ENCODE measurements at regions not wholly inside any gene's neighbourhood (a gene's known extent, or its start where the extent isn't known, plus 50 kb on each side); places are given as distances from the start of the nearest gene placed in this dataset.

DNA sequence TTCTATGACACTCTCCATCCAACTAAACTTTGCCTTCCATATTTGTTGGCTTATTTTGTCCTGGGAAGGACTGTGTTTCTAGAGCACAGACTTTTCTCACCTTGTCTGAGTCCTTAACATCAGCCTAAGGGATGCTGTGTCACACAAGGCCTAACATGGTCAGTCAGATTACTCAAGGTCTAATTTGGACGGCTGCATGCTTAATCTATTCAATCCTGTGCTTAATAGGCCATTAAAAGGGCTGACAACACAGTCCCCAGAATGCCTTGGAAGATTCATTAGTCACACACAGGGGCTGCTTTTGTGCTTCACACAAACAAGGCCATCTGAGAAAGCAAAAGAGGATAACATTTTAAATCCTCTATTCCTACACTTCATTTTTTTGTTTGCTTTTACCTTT is 84.0 kb downstream of the DYNAP start:
- H4K20me1 ChIP-seq (ENCODE audit: insufficient read depth, low read length), result no peaks in the 10 kb centered on the region
- intact Hi-C loops (cut with micrococcal nuclease), result loop anchor here (5.0 kb wide), 1 partner anchor 152 kb away; the partner anchor contains the start of gene RAB27B
- H4K91ac ChIP-seq (ENCODE audit: insufficient read depth, low read depth, low read length), result no peak overlapping the region
- no peak for DNase-seq
- H4K8ac ChIP-seq (ENCODE audit: low read depth in 2 of 2, low read length in 2 of 2), result no peak overlapping the region
- no peak overlapping the region for H2BK120ac ChIP-seq (ENCODE audit: low read depth, low read length)
- TF ChIP-seq RFX5 (IDR thresholded peaks at IDR 0.05; ENCODE audit: low read depth, low read length), result no peak
- no peak for TF ChIP-seq CEBPB (IDR thresholded peaks at IDR 0.05; ENCODE audit: low read depth, low read length)
- TF ChIP-seq POLR2A (IDR thresholded peaks at IDR 0.05; ENCODE audit: low read depth, low read length), result no peak
- TF ChIP-seq, protein P1, sequence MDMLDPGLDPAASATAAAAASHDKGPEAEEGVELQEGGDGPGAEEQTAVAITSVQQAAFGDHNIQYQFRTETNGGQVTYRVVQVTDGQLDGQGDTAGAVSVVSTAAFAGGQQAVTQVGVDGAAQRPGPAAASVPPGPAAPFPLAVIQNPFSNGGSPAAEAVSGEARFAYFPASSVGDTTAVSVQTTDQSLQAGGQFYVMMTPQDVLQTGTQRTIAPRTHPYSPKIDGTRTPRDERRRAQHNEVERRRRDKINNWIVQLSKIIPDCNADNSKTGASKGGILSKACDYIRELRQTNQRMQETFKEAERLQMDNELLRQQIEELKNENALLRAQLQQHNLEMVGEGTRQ (IDR thresholded peaks at IDR 0.05; ENCODE audit: low read depth, low read length), result no peak
- TF ChIP-seq, protein P2, sequence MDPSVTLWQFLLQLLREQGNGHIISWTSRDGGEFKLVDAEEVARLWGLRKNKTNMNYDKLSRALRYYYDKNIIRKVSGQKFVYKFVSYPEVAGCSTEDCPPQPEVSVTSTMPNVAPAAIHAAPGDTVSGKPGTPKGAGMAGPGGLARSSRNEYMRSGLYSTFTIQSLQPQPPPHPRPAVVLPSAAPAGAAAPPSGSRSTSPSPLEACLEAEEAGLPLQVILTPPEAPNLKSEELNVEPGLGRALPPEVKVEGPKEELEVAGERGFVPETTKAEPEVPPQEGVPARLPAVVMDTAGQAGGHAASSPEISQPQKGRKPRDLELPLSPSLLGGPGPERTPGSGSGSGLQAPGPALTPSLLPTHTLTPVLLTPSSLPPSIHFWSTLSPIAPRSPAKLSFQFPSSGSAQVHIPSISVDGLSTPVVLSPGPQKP (IDR thresholded peaks at IDR 0.05; ENCODE audit: borderline replicate concordance, low read depth, low read length), result no peak
- no peak for TF ChIP-seq RCOR1 (IDR thresholded peaks at IDR 0.05; ENCODE audit: insufficient replicate concordance, low read length)
- no peak for TF ChIP-seq NFE2L2 (IDR thresholded peaks at IDR 0.05; ENCODE audit: low read depth, low read length)
- 57% methylated on average over 1 of the region's 1 CpG; no CpG with 5 or more reads in 1 of the 2 experiments for WGBS, 2 experiments (ENCODE audit: extremely low coverage in 2 of 2, insufficient read length in 1 of 2)
- no peak overlapping the region for H3K4ac ChIP-seq (ENCODE audit: low read depth, low read length)
- H2BK15ac ChIP-seq (ENCODE audit: low read depth, low read length), result no peak overlapping the region
- no peak overlapping the region for H3K23ac ChIP-seq (ENCODE audit: low read depth, low read length)
- no peak for ATAC-seq (ENCODE audit: low read depth)
- POLR2A ChIA-PET (ENCODE audit: unreplicated experiment), result no interaction called here
- H3K27ac ChIP-seq (ENCODE audit: insufficient read depth, low read length), result no peak overlapping the region
- no peak overlapping the region for H3K14ac ChIP-seq (replicated peaks; ENCODE audit: low read depth, low read length)
- in situ Hi-C loops (cut with MboI; ENCODE audit: low sequenced_read_pairs), result loop anchor here (5.0 to 25.0 kb wide), 2 partner anchors 307 to 537 kb away; no protein-coding TSS in a partner anchor
- H3K18ac ChIP-seq (ENCODE audit: low read depth, low read length), result no peak overlapping the region
- no peaks in the 10 kb centered on the region for H3K36me3 ChIP-seq (ENCODE audit: control insufficient read depth, insufficient read depth, low read length)
- no peaks in the 10 kb centered on the region for H3K27me3 ChIP-seq (ENCODE audit: control insufficient read depth, insufficient read depth, low read length)
- no peak overlapping the region for H2BK5ac ChIP-seq (ENCODE audit: low read depth, low read length, poor library complexity, severe bottlenecking)
- no peak overlapping the region for H3K4me3 ChIP-seq (ENCODE audit: insufficient read depth, low read depth, low read length)
- H3K9me1 ChIP-seq (ENCODE audit: insufficient read depth, low read length), result no peaks in the 10 kb centered on the region
- dilution Hi-C loops (cut with HindIII; ENCODE audit: low sequenced_read_pairs, unreplicated experiment), result no loop called here
- H2AFZ ChIP-seq (replicated peaks; ENCODE audit: low read length, poor library complexity), result no peak overlapping the region
- CTCF ChIA-PET, result no interaction called here
- no peak overlapping the region for H2AK9ac ChIP-seq (replicated peaks; ENCODE audit: low read depth, low read length, poor library complexity)
- H3K9ac ChIP-seq (ENCODE audit: low read depth, low read length), result no peak overlapping the region
- H4K5ac ChIP-seq (ENCODE audit: low read depth, low read length), result no peak overlapping the region
- H2AK5ac ChIP-seq (ENCODE audit: low read depth, low read length), result no peak overlapping the region
- no peak overlapping the region for H3K56ac ChIP-seq (ENCODE audit: extremely low read depth, insufficient read depth, low read length)
- H2BK20ac ChIP-seq (ENCODE audit: low read depth, low read length), result no peak overlapping the region
- H3K9me3 ChIP-seq (ENCODE audit: control insufficient read depth, insufficient read depth, low read length), result no peaks in the 10 kb centered on the region
- no TSS peak for BruUV-seq (replicated peaks)
- H3K4me2 ChIP-seq (ENCODE audit: low read depth, low read length), result no peak overlapping the region
- H3K4me1 ChIP-seq (ENCODE audit: control insufficient read depth, insufficient read depth, low read length), result 0 out of 2 replicates have a peak, but pooled peaks cover 2% of the 10 kb centered on the region
- no peaks in the 10 kb centered on the region for H3K79me1 ChIP-seq (ENCODE audit: low read depth in 1 of 2, low read length in 2 of 2)
